ENCODE measurements at regions not wholly inside any gene's neighbourhood (a gene's known extent, or its start where the extent isn't known, plus 50 kb on each side); places are given as distances from the start of the nearest gene placed in this dataset.
"Not testable (repeated sequence)": the region's sequence is repeated elsewhere in the genome, so short reads cannot be mapped to it uniquely, and the experiment has no call there.

DNA sequence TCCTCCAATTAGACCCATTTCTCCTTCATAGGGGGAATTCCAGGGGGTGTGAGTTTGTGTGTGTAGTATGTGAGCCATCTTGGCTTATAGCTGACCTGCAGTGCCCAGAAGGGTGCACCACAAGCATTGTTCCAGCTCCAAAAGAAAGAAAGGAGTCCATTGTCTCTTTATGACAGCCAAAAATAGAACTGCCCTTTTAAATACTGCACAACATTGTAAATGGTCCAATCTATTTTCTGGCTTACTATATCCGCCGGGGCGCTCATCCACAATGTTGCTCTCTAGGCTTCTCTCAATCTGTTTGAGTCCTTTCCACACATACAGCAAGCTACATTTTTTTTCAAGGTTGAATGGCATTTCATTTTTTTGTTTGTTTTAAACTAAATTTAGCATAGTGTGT lies 517.5 kb downstream of the STK39 start:
- TF ChIP-seq CTCF (IDR thresholded peaks at IDR 0.05; ENCODE audit: low read length, missing control alignments): no peak
- H3K4me3 ChIP-seq (replicated peaks; ENCODE audit: low read depth, low read length): no peak overlapping the region
- DNase-seq (ENCODE audit: low read depth): no peak

GRCh38 chr2:167726788-167727187 lies 520.6 kb downstream of the STK39 start:
- no peak for DNase-seq (ENCODE audit: low read depth)
- TF ChIP-seq CTCF (IDR thresholded peaks at IDR 0.05; ENCODE audit: low read length, missing control alignments): no peak
- H3K4me3 ChIP-seq (replicated peaks; ENCODE audit: low read depth, low read length): no peak overlapping the region

- TF ChIP-seq CTCF (IDR thresholded peaks at IDR 0.05; ENCODE audit: low read length, missing control alignments): no peak
- no peak overlapping the region for H3K4me3 ChIP-seq (replicated peaks; ENCODE audit: low read depth, low read length)
- DNase-seq (ENCODE audit: low read depth): no peak
Observed at GRCh38 chr2:167721593-167721992, 525.8 kb downstream of the STK39 start.

- TF ChIP-seq CTCF (IDR thresholded peaks at IDR 0.05; ENCODE audit: low read length, missing control alignments): no peak
- no peak for DNase-seq (ENCODE audit: low read depth)
Observed at GRCh38 chr2:167719410-167719809, 528.0 kb downstream of the STK39 start.

GRCh38 chr2:167718560-167718959 lies 528.8 kb downstream of the STK39 start:
- no peak overlapping the region for H3K4me3 ChIP-seq (replicated peaks; ENCODE audit: low read depth, low read length)
- no peak for DNase-seq (ENCODE audit: low read depth)
- no peak for TF ChIP-seq CTCF (IDR thresholded peaks at IDR 0.05; ENCODE audit: low read length, missing control alignments)

More at GRCh38 chr2:167719410-167719809, 528.0 kb downstream of the STK39 start:
- H3K4me3 ChIP-seq (replicated peaks; ENCODE audit: low read depth, low read length): no peak overlapping the region

DNA sequence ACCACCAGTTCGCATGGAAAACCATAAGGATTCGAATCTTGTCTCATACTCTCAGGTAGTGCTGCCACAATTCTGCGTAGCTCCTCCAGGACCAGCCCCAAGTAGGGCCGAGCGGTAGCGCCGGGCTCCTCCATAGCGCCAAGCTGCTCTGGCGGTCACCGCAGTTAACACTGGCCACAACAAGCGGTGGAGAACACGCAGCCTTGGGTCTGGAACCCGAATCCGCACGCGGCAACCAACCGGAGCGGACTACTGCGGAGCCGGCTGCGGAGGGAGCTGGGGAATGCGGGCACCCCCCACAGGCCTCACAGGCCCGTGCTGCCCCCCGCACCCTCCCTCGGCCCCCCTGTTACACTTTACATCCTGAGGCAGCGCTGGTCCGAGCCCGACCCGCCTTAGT lies 531.5 kb downstream of the STK39 start:
- DNase-seq (ENCODE audit: low read depth): no peak
- H3K4me3 ChIP-seq (replicated peaks; ENCODE audit: low read depth, low read length): no peak overlapping the region
- TF ChIP-seq CTCF (IDR thresholded peaks at IDR 0.05; ENCODE audit: low read length, missing control alignments): no peak

- not testable (repeated sequence) for DNase-seq (ENCODE audit: low read depth); H3K4me3 ChIP-seq (replicated peaks; ENCODE audit: low read depth, low read length)
Observed at GRCh38 chr2:167715498-167715897, 531.9 kb downstream of the STK39 start.

- TF ChIP-seq CTCF (IDR thresholded peaks at IDR 0.05; ENCODE audit: low read length, missing control alignments): no peak
- no peak overlapping the region for H3K4me3 ChIP-seq (replicated peaks; ENCODE audit: low read depth, low read length)
- no peak for DNase-seq (ENCODE audit: low read depth)
Observed at GRCh38 chr2:167712275-167712674, 535.1 kb downstream of the STK39 start.
